HG03196 (cell line): ENCODE measurements at regions not wholly inside any gene's neighbourhood (a gene's known extent, or its start where the extent isn't known, plus 50 kb on each side); places are given as distances from the start of the nearest gene placed in this dataset.
"Not testable (repeated sequence)": the region's sequence is repeated elsewhere in the genome, so short reads cannot be mapped to it uniquely, and the experiment has no call there.

Experiments
- ATAC-seq: cut with Tn5 transposase; IDR thresholded peaks from one replicate; pipeline ENCODE4 v1.9.1; 2021; ENCODE audit not compliant: unreplicated experiment

DNA sequence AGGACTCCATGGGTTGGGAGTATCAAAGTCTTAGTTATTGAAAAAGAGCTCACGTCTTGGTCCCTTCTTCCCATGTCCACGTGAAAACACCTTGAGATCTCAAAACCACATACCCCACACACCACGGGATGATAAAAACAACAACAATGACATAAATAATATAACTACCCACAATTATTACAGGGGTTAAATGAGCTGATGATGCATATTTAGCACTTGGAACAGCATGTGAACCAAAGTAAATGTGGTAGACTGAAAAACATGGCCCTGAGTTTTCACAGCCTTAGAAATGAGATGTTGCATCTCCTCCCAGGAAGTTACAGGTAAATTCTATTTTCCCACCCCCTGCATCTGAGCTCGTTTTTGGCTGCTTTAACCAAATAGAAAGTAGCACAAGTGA, 208.9 kb downstream of the C16orf95 start:
- ATAC-seq, result no peak

- ATAC-seq, result no peak
These were observed 208.3 kb downstream of the C16orf95 start for GRCh38 chr16:87108941-87109340.

DNA sequence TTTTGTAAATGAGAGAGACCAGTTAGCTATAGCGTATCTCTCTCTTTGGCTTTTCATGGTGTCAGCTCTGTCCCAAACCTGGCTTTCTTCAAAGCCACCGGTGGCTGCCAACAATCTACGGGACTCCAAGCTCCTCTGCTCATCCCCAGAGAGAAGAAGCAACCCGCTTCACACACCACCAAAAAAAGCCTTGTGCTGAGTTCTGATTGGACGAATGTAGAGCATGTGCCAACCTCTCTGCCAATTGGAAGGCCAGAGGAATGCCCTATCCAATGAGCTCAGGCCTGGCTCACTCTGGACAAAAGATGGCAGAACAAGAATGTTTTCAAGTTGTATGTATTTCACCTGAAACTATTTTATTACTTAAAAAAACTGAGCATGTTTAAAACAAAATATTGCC, 202.4 kb downstream of the C16orf95 start:
- ATAC-seq, result no peak

GRCh38 chr16:87115646-87116045, 201.5 kb downstream of the C16orf95 start:
- ATAC-seq, result no peak

DNA sequence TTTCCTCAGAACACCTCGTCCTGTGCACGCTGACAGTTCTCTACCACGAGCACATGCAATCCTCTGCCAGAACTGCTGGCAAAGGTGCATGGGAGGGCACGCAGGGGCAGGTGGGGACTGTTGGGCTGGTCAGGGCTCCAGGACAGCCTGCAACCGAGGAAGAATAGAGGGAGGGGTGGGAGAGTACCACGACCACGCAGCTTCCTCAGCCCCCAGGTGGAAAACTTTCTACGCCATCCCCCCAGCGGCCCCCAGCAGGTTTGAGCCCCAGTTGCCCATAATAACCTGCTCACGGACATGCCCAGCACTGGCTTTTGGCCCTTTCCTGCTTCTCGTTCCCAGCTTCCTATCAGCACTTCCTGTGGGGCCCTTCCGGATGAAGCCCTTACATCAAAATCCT, 199.3 kb downstream of the C16orf95 start:
- ATAC-seq, result no peak

DNA sequence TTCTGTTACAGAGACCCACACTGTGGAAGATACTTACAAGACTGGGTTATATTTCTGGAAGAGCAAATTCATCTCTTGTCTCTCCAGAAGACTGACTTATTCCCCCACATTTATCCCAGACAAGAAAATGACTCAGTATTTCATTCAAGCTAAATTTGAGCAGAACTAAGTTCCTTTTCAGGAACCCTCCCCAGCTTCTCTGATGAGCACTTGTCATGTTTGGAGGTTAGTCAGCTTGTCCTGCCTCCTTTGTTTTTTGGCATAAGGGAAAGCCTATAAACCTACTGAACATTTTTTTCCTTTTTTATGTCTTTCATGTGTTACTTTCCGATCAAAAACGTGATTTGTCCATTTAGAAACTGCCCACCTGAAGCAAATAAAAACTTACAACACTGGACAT, 198.0 kb downstream of the C16orf95 start:
- ATAC-seq, result no peak

DNA sequence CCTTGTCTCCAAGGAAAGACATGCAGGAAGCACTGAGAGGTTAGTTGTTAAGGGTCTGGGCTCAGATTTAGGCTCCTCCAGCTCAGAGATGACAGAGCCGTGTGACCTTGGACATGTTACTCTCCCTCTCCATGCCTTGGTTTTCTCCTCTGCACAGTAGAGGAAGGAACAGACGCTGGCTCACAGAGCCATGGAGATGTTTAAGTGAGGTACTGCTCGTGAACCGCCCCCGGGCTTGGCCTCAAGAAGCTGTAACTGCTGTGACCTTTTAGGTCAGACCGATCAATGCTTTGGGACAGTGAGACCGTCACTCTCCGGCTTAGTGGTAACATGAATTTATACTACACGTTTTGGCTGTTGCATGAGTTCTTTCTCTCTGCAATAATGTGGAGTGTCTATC, 197.4 kb downstream of the C16orf95 start:
- no peak for ATAC-seq

DNA sequence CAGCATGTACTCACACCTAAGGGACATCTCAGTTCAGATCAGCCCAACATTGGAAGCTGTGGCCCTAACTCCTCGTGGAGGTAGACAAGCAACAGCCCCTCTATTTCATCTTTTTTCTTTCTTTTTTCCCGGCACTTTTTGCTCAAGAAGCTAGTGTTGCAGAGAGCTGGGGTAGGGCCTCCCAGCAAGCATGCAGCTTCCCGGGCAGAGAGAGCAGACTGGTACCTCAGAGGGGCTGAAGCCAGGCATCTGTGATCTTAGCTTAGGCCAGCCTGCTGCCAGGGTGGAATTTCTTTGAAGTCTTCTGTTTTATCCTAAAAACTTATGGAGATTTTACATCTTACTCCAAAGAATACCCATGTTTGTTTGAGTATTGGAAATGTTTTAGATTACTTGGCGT, 195.4 kb downstream of the C16orf95 start:
- no peak for ATAC-seq

GRCh38 chr16:87123356-87124001, 193.7 kb downstream of the C16orf95 start:
- ATAC-seq, result no peak

DNA sequence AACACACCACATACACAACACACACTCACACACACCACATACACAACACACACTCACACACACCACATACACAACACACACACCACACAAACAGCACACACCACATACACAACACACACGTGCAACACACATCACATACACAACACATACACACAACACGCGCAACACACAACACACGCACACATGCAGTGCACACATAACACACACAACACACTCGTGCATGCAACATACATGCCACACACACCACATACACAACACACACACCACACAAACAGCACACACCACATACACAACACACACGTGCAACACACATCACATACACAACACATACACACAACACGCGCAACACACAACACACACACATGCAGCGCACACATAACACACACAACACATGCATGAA, 192.8 kb downstream of the C16orf95 start:
- not testable (repeated sequence) for ATAC-seq

GRCh38 chr16:87125206-87126155, 191.7 kb downstream of the C16orf95 start:
- ATAC-seq, result no peak

DNA sequence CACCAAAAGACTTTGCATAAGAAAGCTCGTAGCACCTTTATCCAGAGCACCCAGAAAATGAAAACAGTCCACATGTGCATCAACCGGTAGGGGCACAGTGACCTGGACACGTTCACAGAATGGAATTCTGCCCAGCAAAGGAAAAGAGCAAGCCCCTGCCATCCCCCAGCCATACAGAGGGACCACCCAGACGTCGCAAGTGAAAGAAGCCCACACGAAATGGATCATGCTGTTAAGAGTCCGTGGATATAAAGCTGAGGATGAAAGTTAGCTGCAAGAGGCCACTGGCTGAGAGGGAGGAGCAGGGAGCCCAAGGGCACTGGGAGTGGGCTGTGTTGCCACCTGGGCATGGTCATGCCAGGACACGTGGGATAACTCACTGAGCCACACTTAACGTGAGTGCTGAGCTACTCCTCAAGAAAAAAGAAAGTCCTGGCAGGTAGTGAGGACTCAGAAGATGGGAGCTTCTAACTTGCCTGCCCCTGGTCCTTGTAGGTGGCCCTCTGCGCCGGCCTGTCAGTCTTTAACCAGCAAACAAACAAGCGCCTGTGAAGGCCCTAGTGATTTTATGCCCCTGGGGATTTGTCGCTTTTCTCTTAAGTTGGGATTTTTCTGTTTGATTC, 190.7 kb downstream of the C16orf95 start:
- no peak for ATAC-seq

DNA sequence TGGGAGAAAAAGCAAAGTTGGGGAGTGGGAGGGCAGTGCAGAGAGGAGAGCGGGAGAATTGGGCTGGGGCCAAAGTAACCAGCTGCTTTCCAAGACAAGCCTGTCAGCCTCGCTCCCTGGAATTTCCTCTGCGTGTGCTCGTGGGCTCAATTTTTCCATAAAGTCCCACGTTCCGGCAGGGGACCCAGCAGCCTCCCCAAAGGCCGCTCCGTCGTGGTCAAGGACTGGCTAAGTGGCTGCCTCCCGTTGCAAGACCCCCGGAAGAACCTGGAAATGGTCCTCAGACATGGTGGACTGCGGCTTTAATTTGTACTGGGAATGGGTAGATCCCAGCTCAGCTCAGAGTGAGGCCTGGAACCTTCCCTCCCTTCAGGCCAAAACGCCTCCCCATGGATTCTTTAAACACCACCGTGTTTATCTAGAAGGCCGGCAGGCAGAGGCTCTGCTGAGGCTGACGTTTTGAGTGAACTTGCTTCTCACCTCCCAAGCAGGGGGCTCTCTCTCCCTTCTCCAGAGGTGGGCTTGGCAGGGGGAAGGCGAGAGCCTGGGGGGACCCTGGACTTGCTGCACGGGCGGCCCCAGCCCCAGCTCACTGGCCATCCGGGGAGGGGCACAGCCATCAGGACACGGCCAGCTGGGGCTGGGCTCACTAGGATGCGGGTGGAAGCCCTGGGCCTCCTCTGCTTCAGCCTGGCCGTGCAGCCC, 190.0 kb downstream of the C16orf95 start:
- ATAC-seq, result no peak

- ATAC-seq, result no peak
These were observed 189.4 kb downstream of the C16orf95 start for GRCh38 chr16:87127766-87128147.

DNA sequence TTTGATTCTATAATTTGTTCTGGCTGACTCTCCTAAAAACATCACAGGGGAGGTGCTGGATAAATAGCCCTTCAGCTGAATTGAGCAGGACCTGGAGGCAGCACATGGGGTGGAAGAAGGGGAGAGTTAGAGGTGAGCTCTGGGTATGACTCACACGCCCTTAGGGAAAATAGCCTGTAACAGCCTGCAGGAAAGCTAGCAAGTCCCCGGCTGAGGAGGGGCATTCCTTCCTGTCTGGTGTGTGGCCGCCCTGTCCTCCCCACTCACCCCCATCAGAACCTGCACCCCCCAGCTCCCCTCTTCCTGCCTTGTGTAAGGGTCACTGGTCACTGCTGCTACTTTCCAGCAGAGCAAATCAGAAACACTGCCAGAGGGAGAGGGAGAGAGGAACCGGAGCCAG, 187.4 kb downstream of the C16orf95 start:
- no peak for ATAC-seq

DNA sequence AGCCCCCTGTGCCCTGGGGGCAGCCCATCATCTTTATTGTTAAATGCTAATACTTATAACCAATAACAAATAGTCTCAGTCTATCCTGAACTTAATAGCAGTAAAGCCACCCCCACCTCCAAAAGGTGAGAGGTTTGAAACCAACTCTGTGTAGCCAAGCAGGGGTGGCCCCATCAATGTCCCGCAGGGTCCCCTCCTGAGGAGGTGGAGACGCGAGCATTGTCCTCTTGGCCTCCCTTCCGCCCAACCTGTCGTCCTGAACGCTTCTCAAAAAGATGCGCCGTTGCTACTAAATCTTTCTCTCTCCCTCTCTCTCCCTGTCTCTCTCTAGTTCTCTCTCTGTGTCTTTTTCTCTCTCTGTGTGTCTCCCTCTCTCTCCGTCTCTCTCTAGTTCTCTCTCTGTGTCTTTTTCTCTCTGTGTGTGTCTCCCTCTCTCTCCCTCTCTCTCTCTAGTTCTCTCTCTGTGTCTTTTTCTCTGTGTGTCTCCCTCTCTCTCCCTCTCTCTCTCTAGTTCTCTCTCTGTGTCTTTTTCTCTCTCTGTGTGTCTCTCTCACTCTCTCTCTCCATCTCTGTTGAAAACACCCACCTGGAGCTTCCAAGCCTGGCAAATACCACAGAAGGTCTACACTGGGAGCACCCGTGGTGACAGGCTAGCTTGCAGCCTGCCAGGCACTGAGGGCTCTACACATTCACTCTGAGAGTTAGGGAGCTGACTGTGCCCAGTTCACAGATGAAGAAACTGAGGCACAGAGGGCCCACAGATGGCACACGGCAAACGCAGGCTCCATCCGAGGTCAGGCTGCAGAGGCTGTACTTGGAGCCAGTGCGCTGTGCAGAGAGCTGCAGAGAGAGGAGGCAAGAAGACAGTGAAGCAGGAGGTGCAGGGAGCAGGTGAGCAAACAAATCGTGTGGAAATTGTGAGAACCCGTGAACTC, 185.9 kb downstream of the C16orf95 start:
- ATAC-seq, result no peak

- no peak for ATAC-seq
These were observed 185.2 kb downstream of the C16orf95 start for GRCh38 chr16:87131996-87132345.

- ATAC-seq, result no peak
These were observed 184.7 kb downstream of the C16orf95 start for GRCh38 chr16:87132361-87133014.

- no peak for ATAC-seq
These were observed 183.9 kb downstream of the C16orf95 start for GRCh38 chr16:87133112-87133850.
